ENCODE measurements at regions not wholly inside any gene's neighbourhood (a gene's known extent, or its start where the extent isn't known, plus 50 kb on each side); places are given as distances from the start of the nearest gene placed in this dataset.

DNA sequence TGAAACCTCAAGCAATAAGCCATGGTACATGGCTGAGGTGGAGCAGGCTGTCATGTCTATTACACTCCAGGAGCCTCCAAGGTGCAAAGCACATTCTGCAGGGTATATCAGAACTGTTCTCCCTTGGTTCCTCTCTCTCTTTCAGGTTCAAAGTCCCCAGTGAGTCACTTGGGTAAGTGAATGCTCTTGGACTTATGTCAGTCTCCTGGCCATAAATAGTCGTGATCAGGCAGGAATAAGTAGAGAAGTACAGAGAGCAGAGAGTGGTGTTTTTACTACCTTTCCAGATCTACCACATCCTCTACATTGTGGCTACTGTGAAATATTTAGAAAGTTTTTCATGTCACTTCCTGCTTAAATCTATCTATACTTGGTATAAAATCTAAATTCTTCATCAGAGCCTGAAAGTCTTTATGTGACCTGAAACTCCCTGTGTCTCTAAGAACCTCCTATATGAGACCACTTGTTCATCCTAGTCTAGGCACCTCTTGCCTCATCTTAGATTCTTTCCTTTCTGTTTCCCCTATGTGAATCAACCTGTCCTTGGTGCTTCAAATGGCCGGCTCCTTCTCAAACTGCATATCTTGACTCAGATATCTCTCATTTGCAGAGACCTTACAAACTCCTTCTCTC, 1077.6 kb upstream of the MAP3K7 start:
- no peak overlapping the region for H3K9ac ChIP-seq (ENCODE audit: low read depth, low read length)
- H3K4me3 ChIP-seq (ENCODE audit: low read depth, low read length): no peak overlapping the region
- no peaks in the 10 kb centered on the region for H3K27me3 ChIP-seq (ENCODE audit: control insufficient read depth, insufficient read depth, low read length)
- H3K36me3 ChIP-seq (ENCODE audit: control insufficient read depth, insufficient read depth, low read length): no peaks in the 10 kb centered on the region
- H3K9me3 ChIP-seq (ENCODE audit: control insufficient read depth, insufficient read depth, low read length): no peaks in the 10 kb centered on the region
- no peaks in the 10 kb centered on the region for H3K4me1 ChIP-seq (ENCODE audit: control insufficient read depth, insufficient read depth, low read length)

DNA sequence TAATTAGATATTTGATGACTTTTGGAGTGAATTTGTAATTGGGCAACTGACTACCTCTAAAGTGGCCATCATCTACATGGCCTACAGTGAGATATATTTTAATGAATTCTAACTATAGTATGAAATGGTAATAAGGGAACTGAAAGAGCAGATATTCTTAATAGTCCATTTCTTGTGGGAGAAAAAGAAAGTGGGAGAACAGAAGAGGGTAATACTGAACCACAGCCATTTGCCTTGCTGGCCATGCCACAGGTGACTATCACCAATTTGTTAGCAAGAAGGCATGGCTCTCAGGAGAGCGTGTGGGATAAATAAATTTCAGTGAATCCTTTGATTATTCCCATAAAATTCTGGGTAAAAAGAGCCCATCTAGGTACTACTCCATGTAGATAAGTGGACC, 1074.0 kb upstream of the MAP3K7 start:
- Histone ChIP-seq H3K9ac (ENCODE audit: low read depth, low read length) (no peak overlapping the region), H3K27me3 (ENCODE audit: control insufficient read depth, insufficient read depth, low read length) (no peaks in the 10 kb centered on the region), H3K4me1 (ENCODE audit: control insufficient read depth, insufficient read depth, low read length) (peaks cover 1% of the 10 kb centered on the region), H3K9me3 (ENCODE audit: control insufficient read depth, insufficient read depth, low read length) (no peaks in the 10 kb centered on the region), H3K4me3 (ENCODE audit: low read depth, low read length) (no peak overlapping the region), H3K36me3 (ENCODE audit: control insufficient read depth, insufficient read depth, low read length) (no peaks in the 10 kb centered on the region)

DNA sequence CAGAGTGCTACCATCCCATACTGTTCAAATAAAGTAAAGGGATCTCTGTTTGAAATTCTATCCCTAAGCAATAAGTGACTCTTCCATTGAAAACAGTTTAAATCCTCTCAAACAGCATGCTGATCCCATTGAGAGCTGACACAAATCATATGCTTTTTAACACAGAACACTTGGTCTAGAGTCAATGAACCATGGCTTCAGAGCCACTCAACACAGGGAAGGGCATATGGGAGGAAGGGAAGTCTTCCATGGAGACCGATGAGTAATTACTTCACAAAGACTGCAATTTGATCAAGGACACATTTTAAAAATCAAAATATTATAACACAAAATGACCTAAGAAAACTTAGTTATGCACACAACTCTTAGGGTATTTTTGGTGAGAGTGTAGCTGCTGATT, 1073.0 kb upstream of the MAP3K7 start:
- H3K36me3 ChIP-seq (ENCODE audit: control insufficient read depth, insufficient read depth, low read length): no peaks in the 10 kb centered on the region
- H3K9me3 ChIP-seq (ENCODE audit: control insufficient read depth, insufficient read depth, low read length): no peaks in the 10 kb centered on the region
- peaks cover 10% of the 10 kb centered on the region for H3K4me1 ChIP-seq (ENCODE audit: control insufficient read depth, insufficient read depth, low read length)
- H3K27me3 ChIP-seq (ENCODE audit: control insufficient read depth, insufficient read depth, low read length): no peaks in the 10 kb centered on the region
- no peak overlapping the region for H3K9ac ChIP-seq (ENCODE audit: low read depth, low read length)
- no peak overlapping the region for H3K4me3 ChIP-seq (ENCODE audit: low read depth, low read length)

DNA sequence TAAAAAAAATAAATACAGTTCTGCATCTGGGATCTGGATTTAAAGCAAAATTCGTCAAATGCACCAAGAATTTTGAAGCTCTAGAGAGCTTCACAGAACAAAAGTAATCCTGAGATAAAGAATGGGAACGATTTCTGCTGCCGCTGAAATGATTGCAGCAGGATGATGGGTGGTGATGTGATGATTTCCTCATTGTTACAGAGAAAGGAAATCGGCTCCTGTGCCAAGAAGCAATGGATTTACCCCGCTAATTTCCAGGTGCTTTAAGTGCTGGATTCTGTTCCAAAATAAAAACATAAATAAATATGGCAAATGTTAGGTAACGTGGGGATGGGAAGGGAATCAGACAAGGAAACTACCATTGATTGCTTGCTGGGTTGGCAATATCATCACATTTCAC, 1067.9 kb upstream of the MAP3K7 start:
- no peaks in the 10 kb centered on the region for H3K27me3 ChIP-seq (ENCODE audit: control insufficient read depth, insufficient read depth, low read length)
- no peaks in the 10 kb centered on the region for H3K36me3 ChIP-seq (ENCODE audit: control insufficient read depth, insufficient read depth, low read length)
- H3K9ac ChIP-seq (ENCODE audit: low read depth, low read length): no peak overlapping the region
- no peaks in the 10 kb centered on the region for H3K9me3 ChIP-seq (ENCODE audit: control insufficient read depth, insufficient read depth, low read length)
- H3K4me3 ChIP-seq (ENCODE audit: low read depth, low read length): no peak overlapping the region
- H3K4me1 ChIP-seq (ENCODE audit: control insufficient read depth, insufficient read depth, low read length): peaks cover 21% of the 10 kb centered on the region

DNA sequence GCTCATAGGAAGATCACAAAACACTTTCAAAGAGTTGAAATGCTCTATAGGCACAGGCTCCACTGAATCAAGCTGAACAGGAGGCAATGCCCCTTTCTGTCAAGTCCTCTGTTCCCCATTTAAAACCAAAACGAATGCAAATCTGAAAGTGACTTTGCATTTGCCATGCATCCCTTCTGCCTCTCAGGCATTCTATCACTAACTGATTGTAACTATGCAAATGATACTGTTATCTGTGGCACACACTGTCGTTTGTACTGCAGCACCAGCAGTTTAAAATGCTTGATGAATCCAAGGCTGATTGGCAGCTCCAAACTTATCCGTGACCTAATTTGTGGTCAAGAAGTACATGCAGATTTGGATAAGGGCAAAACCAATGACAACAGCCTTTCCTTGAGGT, 1067.5 kb upstream of the MAP3K7 start:
- H3K27me3 ChIP-seq (ENCODE audit: control insufficient read depth, insufficient read depth, low read length): no peaks in the 10 kb centered on the region
- no peak overlapping the region for H3K9ac ChIP-seq (ENCODE audit: low read depth, low read length)
- no peaks in the 10 kb centered on the region for H3K36me3 ChIP-seq (ENCODE audit: control insufficient read depth, insufficient read depth, low read length)
- H3K4me3 ChIP-seq (ENCODE audit: low read depth, low read length): peak overlapping the region; percentile 18
- H3K9me3 ChIP-seq (ENCODE audit: control insufficient read depth, insufficient read depth, low read length): no peaks in the 10 kb centered on the region
- peaks cover 21% of the 10 kb centered on the region for H3K4me1 ChIP-seq (ENCODE audit: control insufficient read depth, insufficient read depth, low read length)

DNA sequence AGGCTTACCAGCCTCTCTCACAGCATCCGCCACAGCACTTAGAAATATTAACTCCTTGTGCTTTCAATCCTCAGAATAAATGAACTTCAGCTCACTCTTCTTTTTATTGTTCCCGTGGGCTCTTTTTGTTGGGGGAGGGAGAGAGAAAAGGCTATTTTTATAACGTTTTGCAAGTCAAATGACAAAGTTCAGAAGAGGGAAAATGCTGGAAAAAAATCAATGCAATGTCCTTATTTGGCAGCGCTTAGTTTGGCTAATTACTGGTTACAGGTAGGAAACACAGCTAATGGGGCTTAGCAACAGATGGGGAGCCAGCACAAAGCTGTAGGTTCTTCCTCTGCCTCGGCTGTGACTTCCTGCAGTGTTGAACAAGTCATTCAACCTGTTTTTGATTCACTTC, 1067.0 kb upstream of the MAP3K7 start:
- H3K4me3 ChIP-seq (ENCODE audit: low read depth, low read length): peak overlapping the region; percentile 18

DNA sequence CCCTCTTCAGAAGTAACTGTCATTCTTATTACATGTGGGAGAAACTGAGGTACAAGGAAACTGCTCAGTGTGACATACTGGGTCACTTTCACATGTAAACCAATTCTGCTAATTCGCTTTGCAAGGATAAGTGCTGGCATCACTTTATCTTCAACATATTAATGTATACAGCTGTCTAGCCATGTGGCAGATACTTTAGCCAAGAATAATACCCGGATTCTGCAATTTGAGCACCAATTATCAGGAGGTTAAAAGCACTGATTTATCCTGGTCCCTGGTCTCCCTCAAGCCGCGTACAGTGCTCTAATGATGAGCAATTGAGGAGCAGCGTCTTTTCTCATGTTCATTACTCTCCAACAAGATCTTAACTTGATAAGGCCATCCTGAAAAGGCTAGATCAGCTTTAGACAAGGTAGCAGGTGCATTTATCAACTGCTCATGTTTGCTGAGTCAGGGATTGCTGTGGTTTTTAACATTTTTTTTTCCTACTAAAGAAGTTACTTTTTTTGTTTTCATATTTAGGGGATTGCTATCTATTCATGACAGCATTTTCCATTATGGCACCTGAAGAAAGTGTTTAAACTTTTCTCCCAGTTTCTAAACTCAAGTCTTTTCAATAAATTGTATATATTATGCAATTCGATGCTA, 1066.3 kb upstream of the MAP3K7 start:
- Histone ChIP-seq H3K4me1 (ENCODE audit: control insufficient read depth, insufficient read depth, low read length) (peaks cover 21% of the 10 kb centered on the region), H3K36me3 (ENCODE audit: control insufficient read depth, insufficient read depth, low read length) (no peaks in the 10 kb centered on the region), H3K9me3 (ENCODE audit: control insufficient read depth, insufficient read depth, low read length) (no peaks in the 10 kb centered on the region), H3K9ac (ENCODE audit: low read depth, low read length) (no peak overlapping the region), H3K4me3 (ENCODE audit: low read depth, low read length) (no peak overlapping the region), H3K27me3 (ENCODE audit: control insufficient read depth, insufficient read depth, low read length) (no peaks in the 10 kb centered on the region)

More for the DNA sequence above, 1067.0 kb upstream of the MAP3K7 start:
- Histone ChIP-seq H3K27me3 (ENCODE audit: control insufficient read depth, insufficient read depth, low read length) (no peaks in the 10 kb centered on the region), H3K4me1 (ENCODE audit: control insufficient read depth, insufficient read depth, low read length) (peaks cover 21% of the 10 kb centered on the region), H3K36me3 (ENCODE audit: control insufficient read depth, insufficient read depth, low read length) (no peaks in the 10 kb centered on the region), H3K9me3 (ENCODE audit: control insufficient read depth, insufficient read depth, low read length) (no peaks in the 10 kb centered on the region), H3K9ac (ENCODE audit: low read depth, low read length) (no peak overlapping the region)

DNA sequence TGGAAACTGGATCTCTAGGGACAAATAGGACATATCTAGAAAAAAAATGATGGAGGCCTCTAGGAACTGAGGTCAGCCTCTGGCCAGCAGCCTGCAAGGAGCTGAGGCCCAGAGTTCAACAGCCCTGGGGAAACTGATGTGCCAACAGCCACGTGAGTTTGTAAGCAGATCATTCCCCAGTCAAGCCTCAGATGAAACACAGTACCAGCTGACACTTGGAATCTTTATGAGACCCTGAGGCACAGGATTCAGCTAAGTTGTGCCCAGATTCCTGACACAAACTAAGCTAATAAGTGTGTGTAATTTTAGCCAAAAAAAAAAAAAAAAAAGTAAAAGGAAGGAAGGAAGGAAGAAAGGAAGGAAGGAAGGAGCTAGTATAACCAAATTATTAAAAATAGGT, 1059.8 kb upstream of the MAP3K7 start:
- H3K36me3 ChIP-seq (ENCODE audit: control insufficient read depth, insufficient read depth, low read length): no peaks in the 10 kb centered on the region
- H3K27me3 ChIP-seq (ENCODE audit: control insufficient read depth, insufficient read depth, low read length): no peaks in the 10 kb centered on the region
- no peak overlapping the region for H3K9ac ChIP-seq (ENCODE audit: low read depth, low read length)
- no peaks in the 10 kb centered on the region for H3K4me1 ChIP-seq (ENCODE audit: control insufficient read depth, insufficient read depth, low read length)
- no peaks in the 10 kb centered on the region for H3K9me3 ChIP-seq (ENCODE audit: control insufficient read depth, insufficient read depth, low read length)
- no peak overlapping the region for H3K4me3 ChIP-seq (ENCODE audit: low read depth, low read length)

DNA sequence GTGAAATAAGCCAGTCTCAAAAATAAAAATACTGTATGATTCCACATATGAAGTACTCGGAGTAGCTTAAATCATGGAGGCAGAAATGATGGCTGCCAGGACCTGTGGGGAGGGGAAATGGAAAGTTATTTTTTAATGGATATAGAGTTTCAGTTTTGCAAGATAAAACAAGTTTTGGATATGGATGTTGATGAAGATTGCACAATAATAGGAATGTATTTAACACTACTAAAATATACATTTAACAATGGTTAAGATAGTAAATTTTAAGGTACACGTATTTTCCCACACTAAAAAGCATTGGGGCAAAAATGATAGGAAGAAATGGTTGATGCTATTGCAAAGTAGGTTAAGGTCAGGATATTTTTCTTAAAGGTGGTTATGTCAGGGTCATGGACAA, 1058.9 kb upstream of the MAP3K7 start:
- H3K36me3 ChIP-seq (ENCODE audit: control insufficient read depth, insufficient read depth, low read length): no peaks in the 10 kb centered on the region
- H3K4me1 ChIP-seq (ENCODE audit: control insufficient read depth, insufficient read depth, low read length): no peaks in the 10 kb centered on the region
- no peaks in the 10 kb centered on the region for H3K9me3 ChIP-seq (ENCODE audit: control insufficient read depth, insufficient read depth, low read length)
- no peak overlapping the region for H3K4me3 ChIP-seq (ENCODE audit: low read depth, low read length)
- H3K9ac ChIP-seq (ENCODE audit: low read depth, low read length): no peak overlapping the region
- H3K27me3 ChIP-seq (ENCODE audit: control insufficient read depth, insufficient read depth, low read length): no peaks in the 10 kb centered on the region

DNA sequence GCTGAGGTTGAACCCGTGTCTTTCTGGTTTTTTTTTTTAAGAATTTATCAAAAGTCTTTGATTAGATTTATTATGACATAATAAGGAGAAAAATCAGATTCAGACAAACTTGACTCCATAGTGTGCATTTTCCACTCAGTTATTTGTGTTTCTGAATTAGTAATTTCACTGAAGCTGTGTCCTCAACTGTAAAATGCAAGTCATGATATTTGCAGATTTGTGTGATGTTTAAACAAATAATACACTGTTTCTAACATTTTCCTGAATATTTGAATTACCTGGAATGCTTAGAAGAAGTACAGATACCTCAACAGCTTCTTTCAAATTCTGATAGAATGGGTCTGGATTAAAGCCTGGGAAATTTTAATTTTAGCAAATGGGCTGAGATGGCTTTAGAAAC, 1050.3 kb upstream of the MAP3K7 start:
- Histone ChIP-seq H3K9ac (ENCODE audit: low read depth, low read length) (no peak overlapping the region), H3K36me3 (ENCODE audit: control insufficient read depth, insufficient read depth, low read length) (no peaks in the 10 kb centered on the region), H3K27me3 (ENCODE audit: control insufficient read depth, insufficient read depth, low read length) (no peaks in the 10 kb centered on the region), H3K9me3 (ENCODE audit: control insufficient read depth, insufficient read depth, low read length) (no peaks in the 10 kb centered on the region), H3K4me1 (ENCODE audit: control insufficient read depth, insufficient read depth, low read length) (peaks cover 5% of the 10 kb centered on the region), H3K4me3 (ENCODE audit: low read depth, low read length) (no peak overlapping the region)

DNA sequence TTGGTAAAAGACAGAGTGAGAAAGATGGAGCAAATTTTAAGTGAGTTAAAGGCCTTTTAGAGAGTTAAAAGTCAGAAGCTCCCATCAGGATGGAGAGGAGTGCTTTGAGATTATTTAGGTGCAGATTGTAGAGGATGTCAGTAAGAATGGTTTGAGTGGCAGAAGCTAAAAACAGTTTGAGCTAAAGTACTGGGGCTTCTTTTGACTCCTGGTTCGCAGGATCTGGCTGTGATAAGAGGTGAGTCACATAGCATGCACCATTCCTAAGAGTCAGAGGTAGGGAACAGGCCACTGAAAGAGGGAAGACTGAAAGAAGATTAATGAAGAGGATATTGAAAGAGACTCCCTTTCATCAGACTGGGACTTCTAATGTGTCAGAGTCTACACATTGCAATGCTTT, 1047.9 kb upstream of the MAP3K7 start:
- H3K9ac ChIP-seq (ENCODE audit: low read depth, low read length): no peak overlapping the region
- H3K27me3 ChIP-seq (ENCODE audit: control insufficient read depth, insufficient read depth, low read length): no peaks in the 10 kb centered on the region
- H3K4me3 ChIP-seq (ENCODE audit: low read depth, low read length): no peak overlapping the region
- no peaks in the 10 kb centered on the region for H3K9me3 ChIP-seq (ENCODE audit: control insufficient read depth, insufficient read depth, low read length)
- no peaks in the 10 kb centered on the region for H3K36me3 ChIP-seq (ENCODE audit: control insufficient read depth, insufficient read depth, low read length)
- peaks cover 5% of the 10 kb centered on the region for H3K4me1 ChIP-seq (ENCODE audit: control insufficient read depth, insufficient read depth, low read length)

DNA sequence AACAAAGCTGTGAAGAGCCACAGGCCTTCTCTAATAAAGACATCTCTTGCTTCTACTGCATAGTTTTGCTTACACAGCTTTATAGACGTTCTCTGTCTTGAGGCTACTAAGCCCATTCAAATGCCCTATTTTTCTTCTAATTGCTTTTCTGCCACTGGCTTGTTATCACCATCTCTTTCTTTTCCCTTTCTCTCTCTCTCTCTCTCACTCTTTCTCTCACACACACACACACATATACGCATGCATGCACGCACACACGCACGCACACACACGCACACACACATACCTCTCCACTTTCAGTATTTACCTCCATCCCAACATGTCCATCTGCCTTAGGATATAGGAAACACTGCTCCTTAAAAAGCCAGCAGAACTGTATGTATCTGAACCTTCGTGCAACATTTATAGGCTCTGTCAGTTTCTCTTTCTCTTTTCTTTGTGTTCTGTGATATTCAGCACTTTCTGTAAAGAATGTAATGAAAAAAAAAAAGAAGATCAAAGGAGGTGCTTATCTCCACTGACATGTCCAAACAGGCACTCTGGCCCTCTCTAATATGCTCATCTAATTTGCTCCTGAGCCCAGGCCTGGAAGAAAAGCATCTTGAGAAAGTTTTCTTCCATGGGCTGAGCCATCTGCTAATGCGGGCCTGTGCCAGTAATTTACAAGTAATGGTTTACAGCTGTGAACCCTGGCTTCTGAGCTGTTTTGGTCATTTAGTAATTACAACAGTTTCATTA, 1046.7 kb upstream of the MAP3K7 start:
- Histone ChIP-seq H3K36me3 (ENCODE audit: control insufficient read depth, insufficient read depth, low read length) (no peaks in the 10 kb centered on the region), H3K9me3 (ENCODE audit: control insufficient read depth, insufficient read depth, low read length) (no peaks in the 10 kb centered on the region), H3K27me3 (ENCODE audit: control insufficient read depth, insufficient read depth, low read length) (no peaks in the 10 kb centered on the region), H3K4me1 (ENCODE audit: control insufficient read depth, insufficient read depth, low read length) (peaks cover 5% of the 10 kb centered on the region), H3K4me3 (ENCODE audit: low read depth, low read length) (no peak overlapping the region), H3K9ac (ENCODE audit: low read depth, low read length) (no peak overlapping the region)
